ENCODE measurements at regions not wholly inside any gene's neighbourhood (a gene's known extent, or its start where the extent isn't known, plus 50 kb on each side); places are given as distances from the start of the nearest gene placed in this dataset.

DNA sequence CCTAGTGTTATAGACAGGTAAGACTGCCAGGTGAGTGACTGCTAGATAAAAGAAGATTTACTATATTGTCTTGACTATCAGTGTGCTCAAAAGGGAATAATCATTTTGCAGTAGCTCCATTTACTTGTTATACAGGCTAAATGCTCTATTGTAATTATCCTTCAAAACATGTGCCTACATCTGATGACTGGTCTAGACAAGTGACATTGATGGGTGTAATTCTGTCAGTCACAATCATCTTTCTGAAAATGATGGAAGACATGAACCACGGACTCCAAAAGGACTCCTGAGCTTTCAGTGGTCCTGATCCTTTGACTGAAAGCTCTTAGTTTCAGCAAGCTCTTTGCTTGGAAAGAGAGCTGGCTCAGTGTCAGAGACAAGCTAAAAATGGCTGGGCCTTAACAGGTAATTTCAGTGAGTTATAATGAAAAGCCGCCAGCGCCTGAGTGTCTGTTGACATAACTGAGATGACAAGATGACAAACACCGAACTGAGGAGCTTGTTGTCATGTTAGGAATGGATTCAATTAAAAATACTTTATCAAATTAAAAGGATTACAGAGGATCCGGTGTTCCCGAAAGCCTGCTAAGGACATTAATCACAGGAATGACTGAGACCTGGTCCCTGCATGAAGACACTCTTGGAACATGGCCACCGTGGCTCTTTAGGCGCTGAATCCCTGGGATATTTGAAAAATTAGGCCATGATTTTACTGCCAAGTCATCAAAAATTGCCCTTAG, 141.7 kb downstream of the CMPK2 start:
- Mint-ChIP-seq H3K27ac (no peak overlapping the region), H3K4me3 (no peak overlapping the region), H3K27me3 (ENCODE audit: low read depth) (peaks cover 11% of the 10 kb centered on the region), H3K4me1 (no peaks in the 10 kb centered on the region), H3K9me3 (peaks cover 93% of the 10 kb centered on the region), H3K36me3 (peaks cover 78% of the 10 kb centered on the region)
- TF ChIP-seq, protein P1, sequence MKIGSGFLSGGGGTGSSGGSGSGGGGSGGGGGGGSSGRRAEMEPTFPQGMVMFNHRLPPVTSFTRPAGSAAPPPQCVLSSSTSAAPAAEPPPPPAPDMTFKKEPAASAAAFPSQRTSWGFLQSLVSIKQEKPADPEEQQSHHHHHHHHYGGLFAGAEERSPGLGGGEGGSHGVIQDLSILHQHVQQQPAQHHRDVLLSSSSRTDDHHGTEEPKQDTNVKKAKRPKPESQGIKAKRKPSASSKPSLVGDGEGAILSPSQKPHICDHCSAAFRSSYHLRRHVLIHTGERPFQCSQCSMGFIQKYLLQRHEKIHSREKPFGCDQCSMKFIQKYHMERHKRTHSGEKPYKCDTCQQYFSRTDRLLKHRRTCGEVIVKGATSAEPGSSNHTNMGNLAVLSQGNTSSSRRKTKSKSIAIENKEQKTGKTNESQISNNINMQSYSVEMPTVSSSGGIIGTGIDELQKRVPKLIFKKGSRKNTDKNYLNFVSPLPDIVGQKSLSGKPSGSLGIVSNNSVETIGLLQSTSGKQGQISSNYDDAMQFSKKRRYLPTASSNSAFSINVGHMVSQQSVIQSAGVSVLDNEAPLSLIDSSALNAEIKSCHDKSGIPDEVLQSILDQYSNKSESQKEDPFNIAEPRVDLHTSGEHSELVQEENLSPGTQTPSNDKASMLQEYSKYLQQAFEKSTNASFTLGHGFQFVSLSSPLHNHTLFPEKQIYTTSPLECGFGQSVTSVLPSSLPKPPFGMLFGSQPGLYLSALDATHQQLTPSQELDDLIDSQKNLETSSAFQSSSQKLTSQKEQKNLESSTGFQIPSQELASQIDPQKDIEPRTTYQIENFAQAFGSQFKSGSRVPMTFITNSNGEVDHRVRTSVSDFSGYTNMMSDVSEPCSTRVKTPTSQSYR (CRISPR knock-in tag; IDR thresholded peaks at IDR 0.05), result no peak
- TF ChIP-seq, protein P2, sequence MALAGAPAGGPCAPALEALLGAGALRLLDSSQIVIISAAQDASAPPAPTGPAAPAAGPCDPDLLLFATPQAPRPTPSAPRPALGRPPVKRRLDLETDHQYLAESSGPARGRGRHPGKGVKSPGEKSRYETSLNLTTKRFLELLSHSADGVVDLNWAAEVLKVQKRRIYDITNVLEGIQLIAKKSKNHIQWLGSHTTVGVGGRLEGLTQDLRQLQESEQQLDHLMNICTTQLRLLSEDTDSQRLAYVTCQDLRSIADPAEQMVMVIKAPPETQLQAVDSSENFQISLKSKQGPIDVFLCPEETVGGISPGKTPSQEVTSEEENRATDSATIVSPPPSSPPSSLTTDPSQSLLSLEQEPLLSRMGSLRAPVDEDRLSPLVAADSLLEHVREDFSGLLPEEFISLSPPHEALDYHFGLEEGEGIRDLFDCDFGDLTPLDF (CRISPR knock-in tag; IDR thresholded peaks at IDR 0.05), result no peak
- TF ChIP-seq FOXK1 (CRISPR knock-in tag; IDR thresholded peaks at IDR 0.05) (no peak), MXD4 (CRISPR knock-in tag; IDR thresholded peaks at IDR 0.05; ENCODE audit: borderline replicate concordance) (no peak), GABPB1 (CRISPR knock-in tag; IDR thresholded peaks at IDR 0.05) (no peak), TP53 (CRISPR knock-in tag; IDR thresholded peaks at IDR 0.05) (no peak), FOXJ3 (CRISPR knock-in tag; IDR thresholded peaks at IDR 0.05; ENCODE audit: borderline replicate concordance) (no peak), MYBL2 (CRISPR knock-in tag; IDR thresholded peaks at IDR 0.05) (no peak), NFATC4 (CRISPR knock-in tag; IDR thresholded peaks at IDR 0.05) (no peak)
- TF ChIP-seq, protein P3, sequence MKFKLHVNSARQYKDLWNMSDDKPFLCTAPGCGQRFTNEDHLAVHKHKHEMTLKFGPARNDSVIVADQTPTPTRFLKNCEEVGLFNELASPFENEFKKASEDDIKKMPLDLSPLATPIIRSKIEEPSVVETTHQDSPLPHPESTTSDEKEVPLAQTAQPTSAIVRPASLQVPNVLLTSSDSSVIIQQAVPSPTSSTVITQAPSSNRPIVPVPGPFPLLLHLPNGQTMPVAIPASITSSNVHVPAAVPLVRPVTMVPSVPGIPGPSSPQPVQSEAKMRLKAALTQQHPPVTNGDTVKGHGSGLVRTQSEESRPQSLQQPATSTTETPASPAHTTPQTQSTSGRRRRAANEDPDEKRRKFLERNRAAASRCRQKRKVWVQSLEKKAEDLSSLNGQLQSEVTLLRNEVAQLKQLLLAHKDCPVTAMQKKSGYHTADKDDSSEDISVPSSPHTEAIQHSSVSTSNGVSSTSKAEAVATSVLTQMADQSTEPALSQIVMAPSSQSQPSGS (CRISPR knock-in tag; IDR thresholded peaks at IDR 0.05; ENCODE audit: borderline replicate concordance, low read depth), result no peak
- TF ChIP-seq, protein P4, sequence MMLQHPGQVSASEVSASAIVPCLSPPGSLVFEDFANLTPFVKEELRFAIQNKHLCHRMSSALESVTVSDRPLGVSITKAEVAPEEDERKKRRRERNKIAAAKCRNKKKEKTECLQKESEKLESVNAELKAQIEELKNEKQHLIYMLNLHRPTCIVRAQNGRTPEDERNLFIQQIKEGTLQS (CRISPR knock-in tag; conservative IDR thresholded peaks at IDR 0.05), result no peak
- TF ChIP-seq, protein P5, sequence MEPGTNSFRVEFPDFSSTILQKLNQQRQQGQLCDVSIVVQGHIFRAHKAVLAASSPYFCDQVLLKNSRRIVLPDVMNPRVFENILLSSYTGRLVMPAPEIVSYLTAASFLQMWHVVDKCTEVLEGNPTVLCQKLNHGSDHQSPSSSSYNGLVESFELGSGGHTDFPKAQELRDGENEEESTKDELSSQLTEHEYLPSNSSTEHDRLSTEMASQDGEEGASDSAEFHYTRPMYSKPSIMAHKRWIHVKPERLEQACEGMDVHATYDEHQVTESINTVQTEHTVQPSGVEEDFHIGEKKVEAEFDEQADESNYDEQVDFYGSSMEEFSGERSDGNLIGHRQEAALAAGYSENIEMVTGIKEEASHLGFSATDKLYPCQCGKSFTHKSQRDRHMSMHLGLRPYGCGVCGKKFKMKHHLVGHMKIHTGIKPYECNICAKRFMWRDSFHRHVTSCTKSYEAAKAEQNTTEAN (CRISPR knock-in tag; IDR thresholded peaks at IDR 0.05), result no peak
- TF ChIP-seq, protein P6, sequence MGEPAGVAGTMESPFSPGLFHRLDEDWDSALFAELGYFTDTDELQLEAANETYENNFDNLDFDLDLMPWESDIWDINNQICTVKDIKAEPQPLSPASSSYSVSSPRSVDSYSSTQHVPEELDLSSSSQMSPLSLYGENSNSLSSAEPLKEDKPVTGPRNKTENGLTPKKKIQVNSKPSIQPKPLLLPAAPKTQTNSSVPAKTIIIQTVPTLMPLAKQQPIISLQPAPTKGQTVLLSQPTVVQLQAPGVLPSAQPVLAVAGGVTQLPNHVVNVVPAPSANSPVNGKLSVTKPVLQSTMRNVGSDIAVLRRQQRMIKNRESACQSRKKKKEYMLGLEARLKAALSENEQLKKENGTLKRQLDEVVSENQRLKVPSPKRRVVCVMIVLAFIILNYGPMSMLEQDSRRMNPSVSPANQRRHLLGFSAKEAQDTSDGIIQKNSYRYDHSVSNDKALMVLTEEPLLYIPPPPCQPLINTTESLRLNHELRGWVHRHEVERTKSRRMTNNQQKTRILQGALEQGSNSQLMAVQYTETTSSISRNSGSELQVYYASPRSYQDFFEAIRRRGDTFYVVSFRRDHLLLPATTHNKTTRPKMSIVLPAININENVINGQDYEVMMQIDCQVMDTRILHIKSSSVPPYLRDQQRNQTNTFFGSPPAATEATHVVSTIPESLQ (CRISPR knock-in tag; IDR thresholded peaks at IDR 0.05), result no peak
- DNase-seq (ENCODE audit: low spot score) (no peak), ATAC-seq (no peak)
- ChIA-PET CTCF (no interaction called here), POLR2A (no interaction called here)

DNA sequence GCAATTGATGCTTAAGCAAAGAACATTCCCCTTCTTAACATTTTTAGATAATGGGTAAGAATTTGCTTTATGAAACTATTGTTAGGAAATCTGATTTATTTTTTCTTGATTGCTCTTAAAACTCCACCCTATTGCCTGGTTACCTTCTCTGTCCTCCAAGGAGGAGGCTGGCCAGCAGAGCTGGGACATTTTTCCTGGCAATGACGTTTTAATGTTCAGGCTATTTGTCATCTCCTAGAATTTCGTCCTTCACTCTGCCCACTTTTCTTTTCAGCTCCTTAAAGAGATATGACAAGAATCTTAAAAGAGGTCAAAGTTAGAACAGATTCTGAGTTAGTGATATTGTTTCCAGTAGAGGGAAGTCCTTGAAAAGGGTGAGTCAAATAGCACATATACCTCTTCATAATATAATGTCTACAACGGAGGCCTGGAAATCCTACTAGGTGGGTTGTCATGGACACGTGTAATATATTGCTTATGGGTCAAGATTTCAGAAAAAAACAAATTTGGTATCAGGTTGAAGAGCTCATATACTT, 141.0 kb downstream of the CMPK2 start:
- peaks cover 93% of the 10 kb centered on the region for H3K9me3 Mint-ChIP-seq
- ChIA-PET CTCF (no interaction called here), POLR2A (interaction anchor here (0.6 kb wide), 1 partner anchor 655 kb away, joined by 7 read pairs; no protein-coding TSS in a partner anchor)
- peaks cover 11% of the 10 kb centered on the region for H3K27me3 Mint-ChIP-seq (ENCODE audit: low read depth)
- H3K27ac Mint-ChIP-seq, result no peak overlapping the region
- no peaks in the 10 kb centered on the region for H3K4me1 Mint-ChIP-seq
- ATAC-seq, result no peak
- H3K4me3 Mint-ChIP-seq, result no peak overlapping the region
- DNase-seq (ENCODE audit: low spot score), result no peak
- H3K36me3 Mint-ChIP-seq, result peaks cover 78% of the 10 kb centered on the region
- TF ChIP-seq, protein P7, sequence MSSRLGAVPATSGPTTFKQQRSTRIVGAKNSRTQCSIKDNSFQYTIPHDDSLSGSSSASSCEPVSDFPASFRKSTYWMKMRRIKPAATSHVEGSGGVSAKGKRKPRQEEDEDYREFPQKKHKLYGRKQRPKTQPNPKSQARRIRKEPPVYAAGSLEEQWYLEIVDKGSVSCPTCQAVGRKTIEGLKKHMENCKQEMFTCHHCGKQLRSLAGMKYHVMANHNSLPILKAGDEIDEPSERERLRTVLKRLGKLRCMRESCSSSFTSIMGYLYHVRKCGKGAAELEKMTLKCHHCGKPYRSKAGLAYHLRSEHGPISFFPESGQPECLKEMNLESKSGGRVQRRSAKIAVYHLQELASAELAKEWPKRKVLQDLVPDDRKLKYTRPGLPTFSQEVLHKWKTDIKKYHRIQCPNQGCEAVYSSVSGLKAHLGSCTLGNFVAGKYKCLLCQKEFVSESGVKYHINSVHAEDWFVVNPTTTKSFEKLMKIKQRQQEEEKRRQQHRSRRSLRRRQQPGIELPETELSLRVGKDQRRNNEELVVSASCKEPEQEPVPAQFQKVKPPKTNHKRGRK (CRISPR knock-in tag; IDR thresholded peaks at IDR 0.05; ENCODE audit: borderline replicate concordance), result no peak
- TF ChIP-seq, protein P8, sequence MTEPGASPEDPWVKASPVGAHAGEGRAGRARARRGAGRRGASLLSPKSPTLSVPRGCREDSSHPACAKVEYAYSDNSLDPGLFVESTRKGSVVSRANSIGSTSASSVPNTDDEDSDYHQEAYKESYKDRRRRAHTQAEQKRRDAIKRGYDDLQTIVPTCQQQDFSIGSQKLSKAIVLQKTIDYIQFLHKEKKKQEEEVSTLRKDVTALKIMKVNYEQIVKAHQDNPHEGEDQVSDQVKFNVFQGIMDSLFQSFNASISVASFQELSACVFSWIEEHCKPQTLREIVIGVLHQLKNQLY (CRISPR knock-in tag; IDR thresholded peaks at IDR 0.05), result no peak
- no peak for TF ChIP-seq NR2C2 (CRISPR knock-in tag; IDR thresholded peaks at IDR 0.05)
- TF ChIP-seq CREM (CRISPR knock-in tag; IDR thresholded peaks at IDR 0.05), result no peak
- TF ChIP-seq, protein P9, sequence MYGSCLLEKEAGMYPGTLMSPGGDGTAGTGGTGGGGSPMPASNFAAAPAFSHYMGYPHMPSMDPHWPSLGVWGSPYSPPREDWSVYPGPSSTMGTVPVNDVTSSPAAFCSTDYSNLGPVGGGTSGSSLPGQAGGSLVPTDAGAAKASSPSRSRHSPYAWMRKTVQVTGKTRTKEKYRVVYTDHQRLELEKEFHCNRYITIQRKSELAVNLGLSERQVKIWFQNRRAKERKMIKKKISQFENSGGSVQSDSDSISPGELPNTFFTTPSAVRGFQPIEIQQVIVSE (CRISPR knock-in tag; IDR thresholded peaks at IDR 0.05; ENCODE audit: borderline replicate concordance), result no peak
- TF ChIP-seq ZNF121 (CRISPR knock-in tag; IDR thresholded peaks at IDR 0.05), result no peak
- no peak for TF ChIP-seq TCF7 (CRISPR knock-in tag; IDR thresholded peaks at IDR 0.05; ENCODE audit: low read depth)
- no peak for TF ChIP-seq IRF2 (CRISPR knock-in tag; IDR thresholded peaks at IDR 0.05; ENCODE audit: borderline replicate concordance, low read depth)
- TF ChIP-seq OVOL2 (CRISPR knock-in tag; IDR thresholded peaks at IDR 0.05; ENCODE audit: borderline replicate concordance), result no peak

Data from WTC11 (cell line).